MCF 10A (cell line): ENCODE measurements at regions not wholly inside any gene's neighbourhood (a gene's known extent, or its start where the extent isn't known, plus 50 kb on each side); places are given as distances from the start of the nearest gene placed in this dataset.

Experiments used
- BruUV-seq: library from RNA; stranded (reverse); fragments of 400-500 nt; replicated peaks from 2 replicates; lab custom pipeline; 2021; lab: Mats Ljungman, UMichigan
- CTCF ChIA-PET: fragments of 300-600 bp; sonication (Branson Sonifier 250); formaldehyde crosslinking; extraction: SDS; loops from one replicate; lab custom pipeline; 2021; ENCODE audit warnings: antibody characterized with exemption, inconsistent platforms; lab: Yijun Ruan, JAX
- POLR2A ChIA-PET: fragments of 300-600, 350-650 bp; sonication (Branson Sonifier 250); formaldehyde crosslinking; extraction: SDS; loops from one replicate; lab custom pipeline; 2020; ENCODE audit warnings: antibody characterized with exemption, inconsistent platforms; lab: Yijun Ruan, JAX
- DNase-seq: peaks from one replicate; pipeline ENCODE4 v3.0.0-alpha.2; 2018; ENCODE audit not compliant: unreplicated experiment
- H3K27ac Mint-ChIP-seq: one replicate; pipeline ENCODE4 v1.8.0; 2022; ENCODE audit warnings: mild to moderate bottlenecking, low read depth, mixed read lengths; ENCODE audit not compliant: unreplicated experiment
- H3K27me3 Mint-ChIP-seq: one replicate; pipeline ENCODE4 v1.8.0; 2022; ENCODE audit warnings: mixed read lengths; ENCODE audit not compliant: insufficient read depth, unreplicated experiment
- H3K36me3 Mint-ChIP-seq: one replicate; pipeline ENCODE4 v1.8.0; 2022; ENCODE audit warnings: mild to moderate bottlenecking, moderate library complexity, mixed read lengths; ENCODE audit not compliant: insufficient read depth, unreplicated experiment
- H3K4me1 Mint-ChIP-seq: one replicate; pipeline ENCODE4 v1.8.0; 2022; ENCODE audit warnings: mixed read lengths; ENCODE audit not compliant: insufficient read depth, unreplicated experiment
- H3K4me3 Mint-ChIP-seq: one replicate; pipeline ENCODE4 v1.8.0; 2022; ENCODE audit warnings: mild to moderate bottlenecking, moderate library complexity, mixed read lengths; ENCODE audit not compliant: unreplicated experiment
- H3K9me3 Mint-ChIP-seq: one replicate; pipeline ENCODE4 v1.8.0; 2022; ENCODE audit warnings: mixed read lengths; ENCODE audit not compliant: unreplicated experiment
- CTCF ChIP-seq: fragments of 200-600 bp; IDR thresholded peaks from one replicate; pipeline ENCODE4 v1.8.0; 2022; ENCODE audit warnings: antibody characterized with exemption, mild to moderate bottlenecking; ENCODE audit not compliant: unreplicated experiment
- intact Hi-C: fragments of 100-400 bp; cut with micrococcal nuclease; formaldehyde crosslinking; loops from 2 replicates; pipeline ENCODE4 v1.14.1; 2022

GRCh38 chr1:191870490-191870889 lies 287.8 kb upstream of the RGS18 start:
- no peak for TF ChIP-seq CTCF
- H3K4me1 Mint-ChIP-seq, result peaks cover 2% of the 10 kb centered on the region
- ChIA-PET CTCF (no interaction called here), POLR2A (no interaction called here)
- no peak overlapping the region for H3K4me3 Mint-ChIP-seq
- H3K27me3 Mint-ChIP-seq, result no peaks in the 10 kb centered on the region
- no peak for DNase-seq
- intact Hi-C loops, result no loop called here
- H3K27ac Mint-ChIP-seq, result no peak overlapping the region
- no TSS peak for BruUV-seq
- no peaks in the 10 kb centered on the region for H3K9me3 Mint-ChIP-seq
- no peaks in the 10 kb centered on the region for H3K36me3 Mint-ChIP-seq

GRCh38 chr1:191875994-191876393 lies 282.3 kb upstream of the RGS18 start:
- Mint-ChIP-seq H3K4me3 (no peak overlapping the region), H3K4me1 (no peaks in the 10 kb centered on the region), H3K27me3 (no peaks in the 10 kb centered on the region), H3K36me3 (no peaks in the 10 kb centered on the region), H3K27ac (no peak overlapping the region), H3K9me3 (no peaks in the 10 kb centered on the region)
- ChIA-PET POLR2A (no interaction called here), CTCF (no interaction called here)
- no peak for DNase-seq
- no peak for TF ChIP-seq CTCF
- BruUV-seq, result no TSS peak
- intact Hi-C loops, result no loop called here

- TF ChIP-seq CTCF, result no peak
- no TSS peak for BruUV-seq
- ChIA-PET POLR2A (no interaction called here), CTCF (no interaction called here)
- H3K4me1 Mint-ChIP-seq, result no peaks in the 10 kb centered on the region
- H3K4me3 Mint-ChIP-seq, result no peak overlapping the region
- no peak overlapping the region for H3K27ac Mint-ChIP-seq
- H3K9me3 Mint-ChIP-seq, result no peaks in the 10 kb centered on the region
- no peaks in the 10 kb centered on the region for H3K27me3 Mint-ChIP-seq
- intact Hi-C loops, result no loop called here
- DNase-seq, result no peak
- no peaks in the 10 kb centered on the region for H3K36me3 Mint-ChIP-seq
These were observed 281.6 kb upstream of the RGS18 start for GRCh38 chr1:191876631-191877030.

- intact Hi-C loops, result no loop called here
- TF ChIP-seq CTCF, result no peak
- peaks cover 6% of the 10 kb centered on the region for H3K4me1 Mint-ChIP-seq
- ChIA-PET POLR2A (no interaction called here), CTCF (no interaction called here)
- no peak overlapping the region for H3K27ac Mint-ChIP-seq
- H3K4me3 Mint-ChIP-seq, result no peak overlapping the region
- BruUV-seq, result no TSS peak
- H3K27me3 Mint-ChIP-seq, result no peaks in the 10 kb centered on the region
- no peaks in the 10 kb centered on the region for H3K36me3 Mint-ChIP-seq
- H3K9me3 Mint-ChIP-seq, result no peaks in the 10 kb centered on the region
- no peak for DNase-seq
These were observed 275.4 kb upstream of the RGS18 start for GRCh38 chr1:191882870-191883269.
